H9 (cell line): ENCODE measurements at regions not wholly inside any gene's neighbourhood (a gene's known extent, or its start where the extent isn't known, plus 50 kb on each side); places are given as distances from the start of the nearest gene placed in this dataset.

Experiments used
- DNase-seq: peaks from one replicate; pipeline ENCODE4 v3.0.0-alpha.2; 2017
- H2AFZ ChIP-seq: one replicate; pipeline ENCODE4 v1.6.1; 2013; ENCODE audit warnings: mild to moderate bottlenecking, low read length, control low read depth, moderate library complexity
- H2AK5ac ChIP-seq: 2 replicates; pipeline ENCODE4 v1.6.1; 2013; ENCODE audit warnings: low read length, control low read depth, mixed read lengths; ENCODE audit not compliant: insufficient read length
- H2BK120ac ChIP-seq: one replicate; pipeline ENCODE4 v1.6.1; 2013; ENCODE audit warnings: low read depth, mild to moderate bottlenecking, low read length, control low read depth, inconsistent platforms; ENCODE audit not compliant: poor library complexity, severe bottlenecking
- H2BK12ac ChIP-seq: 2 replicates; pipeline ENCODE4 v1.6.1; 2013; ENCODE audit warnings: low read length, control low read depth, mixed read lengths, low read depth; ENCODE audit not compliant: insufficient read length
- H2BK15ac ChIP-seq: 2 replicates; pipeline ENCODE4 v1.6.1; 2013; ENCODE audit warnings: low read depth, low read length, control low read depth
- H2BK20ac ChIP-seq: one replicate; pipeline ENCODE4 v1.6.1; 2013; ENCODE audit warnings: low read depth, mild to moderate bottlenecking, low read length, control low read depth, inconsistent platforms; ENCODE audit not compliant: poor library complexity, severe bottlenecking
- H2BK5ac ChIP-seq: 2 replicates; pipeline ENCODE4 v1.6.1; 2013; ENCODE audit warnings: low read length, control low read depth, mixed read lengths; ENCODE audit not compliant: insufficient read length
- H3K14ac ChIP-seq: 2 replicates; pipeline ENCODE4 v1.6.1; 2013; ENCODE audit warnings: low read length, control low read depth; ENCODE audit not compliant: insufficient read depth
- H3K18ac ChIP-seq: 2 replicates; pipeline ENCODE4 v1.6.1; 2013; ENCODE audit warnings: low read depth, mild to moderate bottlenecking, mixed read lengths, low read length, control low read depth; ENCODE audit not compliant: insufficient read length
- H3K23ac ChIP-seq: 2 replicates; pipeline ENCODE4 v1.6.1; 2013; ENCODE audit warnings: low read length, control low read depth, mixed read lengths, low read depth; ENCODE audit not compliant: insufficient read length
- H3K23me2 ChIP-seq: 2 replicates; pipeline ENCODE4 v1.6.1; 2013; ENCODE audit warnings: low read depth, mild to moderate bottlenecking, mixed read lengths, low read length, control low read depth; ENCODE audit not compliant: insufficient read length, poor library complexity, severe bottlenecking
- H3K27ac ChIP-seq: 2 replicates; pipeline ENCODE4 v1.5.1; 2013; ENCODE audit warnings: low read length, control low read depth, mixed read lengths, low read depth; ENCODE audit not compliant: insufficient read length
- H3K27me3 ChIP-seq: 2 replicates; pipeline ENCODE4 v1.6.1; 2013; ENCODE audit warnings: low read length, control low read depth, inconsistent platforms; ENCODE audit not compliant: insufficient read depth
- H3K4ac ChIP-seq: 2 replicates; pipeline ENCODE4 v1.6.1; 2013; ENCODE audit warnings: low read depth, mild to moderate bottlenecking, control low read depth, inconsistent platforms, low read length, moderate library complexity
- H3K4me1 ChIP-seq: 2 replicates; pipeline ENCODE4 v1.6.1; 2013; ENCODE audit warnings: low read length, control low read depth, inconsistent platforms; ENCODE audit not compliant: insufficient read depth
- H3K4me2 ChIP-seq: 2 replicates; pipeline ENCODE4 v1.6.1; 2013; ENCODE audit warnings: low read length, control low read depth, mixed read lengths; ENCODE audit not compliant: insufficient read length, insufficient read depth
- H3K56ac ChIP-seq: 2 replicates; pipeline ENCODE4 v1.6.1; 2013; ENCODE audit warnings: low read depth, mild to moderate bottlenecking, mixed read lengths, low read length, control low read depth; ENCODE audit not compliant: insufficient read length
- H3K79me1 ChIP-seq: 2 replicates; pipeline ENCODE4 v1.6.1; 2013; ENCODE audit warnings: low read depth, mild to moderate bottlenecking, moderate library complexity, low read length, control low read depth, inconsistent platforms; ENCODE audit not compliant: insufficient read depth, poor library complexity, severe bottlenecking
- H3K79me2 ChIP-seq: 2 replicates; pipeline ENCODE4 v1.6.1; 2013; ENCODE audit warnings: low read length, control low read depth, inconsistent platforms; ENCODE audit not compliant: insufficient read depth
- H3K9ac ChIP-seq: 2 replicates; pipeline ENCODE4 v1.6.1; 2013; ENCODE audit warnings: low read length, control low read depth, mixed read lengths; ENCODE audit not compliant: insufficient read length; ENCODE audit errors: extremely low read depth
- H3K9me3 ChIP-seq: one replicate; pipeline ENCODE4 v1.6.1; 2013; ENCODE audit warnings: low read depth, low read length, inconsistent platforms; ENCODE audit not compliant: control insufficient read depth
- H3T11ph ChIP-seq: one replicate; pipeline ENCODE4 v1.6.1; 2013; ENCODE audit warnings: mild to moderate bottlenecking, low read length, control low read depth, inconsistent platforms
- H4K20me1 ChIP-seq: one replicate; pipeline ENCODE4 v1.6.1; 2013; ENCODE audit not compliant: control insufficient read depth, insufficient read length, insufficient read depth
- H4K5ac ChIP-seq: 2 replicates; pipeline ENCODE4 v1.6.1; 2013; ENCODE audit warnings: low read depth, mild to moderate bottlenecking, mixed read lengths, low read length, control low read depth; ENCODE audit not compliant: insufficient read length
- H4K8ac ChIP-seq: replicated peaks from 2 replicates; pipeline ENCODE4 v1.6.1; 2013; ENCODE audit warnings: low read length, control low read depth, mixed read lengths, low read depth; ENCODE audit not compliant: insufficient read length
- H4K91ac ChIP-seq: 2 replicates; pipeline ENCODE4 v1.6.1; 2013; ENCODE audit warnings: low read depth, mild to moderate bottlenecking, moderate library complexity, mixed read lengths, low read length, control low read depth; ENCODE audit not compliant: insufficient read length
- H3K27ac Mint-ChIP-seq, 3 experiments: 2 replicates in 2 of 3; 3 replicates in 1 of 3; pipeline ENCODE4 v1.8.0; 2020 to 2021; ENCODE audit warnings: mixed read lengths in 3 of 3, mild to moderate bottlenecking in 1 of 3, moderate library complexity in 1 of 3
- H3K27me3 Mint-ChIP-seq: 2 replicates; pipeline ENCODE4 v1.8.0; 2021; ENCODE audit warnings: low read depth, mild to moderate bottlenecking, moderate library complexity, mixed read lengths
- H3K36me3 Mint-ChIP-seq, 3 experiments: 2 replicates in 2 of 3; 3 replicates in 1 of 3; pipeline ENCODE4 v1.8.0; 2020 to 2021; ENCODE audit warnings: low read depth in 3 of 3, mixed read lengths in 3 of 3; ENCODE audit not compliant: insufficient read depth in 1 of 3
- H3K4me1 Mint-ChIP-seq, 2 experiments: 2 replicates each; pipeline ENCODE4 v1.8.0; 2020; ENCODE audit warnings: mixed read lengths in 2 of 2
- H3K4me3 Mint-ChIP-seq, 2 experiments: 2 replicates in 1 of 2; 3 replicates in 1 of 2; pipeline ENCODE4 v1.8.0; 2020 to 2021; ENCODE audit warnings: mild to moderate bottlenecking in 2 of 2, mixed read lengths in 2 of 2, moderate library complexity in 1 of 2
- H3K9me3 Mint-ChIP-seq, 2 experiments: 2 replicates in 1 of 2; 3 replicates in 1 of 2; pipeline ENCODE4 v1.8.0; 2020; ENCODE audit warnings: mild to moderate bottlenecking in 2 of 2, mixed read lengths in 2 of 2, moderate library complexity in 1 of 2
- CTCF ChIP-seq: fragments of 200-600 bp; sonication (generic); conservative IDR thresholded peaks from 3 replicates; pipeline ENCODE4 v1.8.0; 2021; ENCODE audit warnings: antibody characterized with exemption, mild to moderate bottlenecking
- WGBS: extraction: QIAGEN DNeasy Blood & Tissue Kit; methylation state at CpG from one replicate; pipeline ENCODE4 v1.1.7; 2013; ENCODE audit warnings: missing lambda C conversion rate, low lambda C conversion rate, mixed read lengths; ENCODE audit not compliant: insufficient read length; ENCODE audit errors: extremely low coverage; 5-methylcytosine and 5-hydroxymethylcytosine counted together

GRCh38 chr15:85932391-85932790, 137.7 kb upstream of the KLHL25 start:
- H2AK5ac ChIP-seq, result no peak overlapping the region
- H3K4me1 ChIP-seq, result no peaks in the 10 kb centered on the region
- no CpG with 5 or more reads among the region's 1 CpG for WGBS
- H4K20me1 ChIP-seq, result no peaks in the 10 kb centered on the region
- H3K9me3 Mint-ChIP-seq, result no peaks in the 10 kb centered on the region; a peak in 1 of 5 replicates
- no peak overlapping the region for H3K4ac ChIP-seq
- H3K9ac ChIP-seq, result no peak overlapping the region
- no peak overlapping the region for H2AFZ ChIP-seq
- TF ChIP-seq CTCF, result no peak
- H2BK20ac ChIP-seq, result no peak overlapping the region
- no peaks in the 10 kb centered on the region for H3K79me1 ChIP-seq
- no peak overlapping the region for H2BK15ac ChIP-seq
- no peak overlapping the region for H3K23ac ChIP-seq
- no peak overlapping the region for H4K5ac ChIP-seq
- no peak overlapping the region for H3K14ac ChIP-seq
- no peaks in the 10 kb centered on the region for H3K27me3 ChIP-seq
- H3K56ac ChIP-seq, result no peak overlapping the region
- H4K8ac ChIP-seq, result no peak overlapping the region
- no peak overlapping the region for H2BK120ac ChIP-seq
- DNase-seq, result no peak
- H3K4me3 Mint-ChIP-seq, result no peak overlapping the region
- no peaks in the 10 kb centered on the region for H3K9me3 ChIP-seq
- no peak overlapping the region for H3K27ac Mint-ChIP-seq
- H3K4me1 Mint-ChIP-seq, result peaks cover 8 to 11% of the 10 kb centered on the region in 2 experiments
- no peaks in the 10 kb centered on the region; the same call in 1 of the 2 replicates for H3K27me3 Mint-ChIP-seq
- H3K36me3 Mint-ChIP-seq, result no peaks in the 10 kb centered on the region
- H2BK12ac ChIP-seq, result no peak overlapping the region
- no peaks in the 10 kb centered on the region for H3K79me2 ChIP-seq
- H4K91ac ChIP-seq, result no peak overlapping the region
- H2BK5ac ChIP-seq, result no peak overlapping the region
- no peak overlapping the region for H3K27ac ChIP-seq
- no peaks in the 10 kb centered on the region for H3K23me2 ChIP-seq
- no peak overlapping the region for H3T11ph ChIP-seq
- H3K18ac ChIP-seq, result no peak overlapping the region
- H3K4me2 ChIP-seq, result no peak overlapping the region
